Astrocyte (in vitro differentiated cells and primary cell): ENCODE measurements at regions not wholly inside any gene's neighbourhood (a gene's known extent, or its start where the extent isn't known, plus 50 kb on each side); places are given as distances from the start of the nearest gene placed in this dataset.

Experiments
- DNase-seq: peaks from one replicate; pipeline ENCODE4 v3.0.0-alpha.2; 2010; ENCODE audit warnings: low read depth
- FAIRE-seq: peaks from 2 replicates; lab custom pipeline; 2011; peaks lifted over from hg19 to GRCh38; lab: Jason Lieb, UNC
- H2AFZ ChIP-seq: 2 replicates; pipeline ENCODE4 v1.6.0; 2012; ENCODE audit warnings: low read depth, low read length, inconsistent platforms
- H3K27ac ChIP-seq: 2 replicates; pipeline ENCODE4 v1.5.1; 2011; ENCODE audit warnings: low read depth, low read length, inconsistent platforms
- H3K27me3 ChIP-seq: 2 replicates; pipeline ENCODE4 v1.6.0; 2011; ENCODE audit warnings: low read length, inconsistent platforms; ENCODE audit not compliant: insufficient read depth
- H3K36me3 ChIP-seq: 2 replicates; pipeline ENCODE4 v1.5.1; 2011; ENCODE audit warnings: low read length, inconsistent platforms; ENCODE audit not compliant: insufficient read depth
- H3K4me1 ChIP-seq: 2 replicates; pipeline ENCODE4 v1.5.1; 2011; ENCODE audit warnings: low read length, inconsistent platforms; ENCODE audit not compliant: insufficient read depth
- H3K4me2 ChIP-seq: 2 replicates; pipeline ENCODE4 v1.6.0; 2012; ENCODE audit warnings: low read length, inconsistent platforms
- H3K4me3 ChIP-seq: 2 replicates; pipeline ENCODE4 v1.5.1; 2011; ENCODE audit warnings: low read depth, mild to moderate bottlenecking, low read length, inconsistent platforms; ENCODE audit not compliant: insufficient read depth
- H3K79me2 ChIP-seq: 2 replicates; pipeline ENCODE4 v1.6.0; 2012; ENCODE audit warnings: mild to moderate bottlenecking, low read length, inconsistent platforms; ENCODE audit not compliant: insufficient read depth
- H3K9ac ChIP-seq: 2 replicates; pipeline ENCODE4 v1.6.0; 2012; ENCODE audit warnings: mild to moderate bottlenecking, low read length, inconsistent platforms
- H3K9me3 ChIP-seq: 2 replicates; pipeline ENCODE4 v1.5.1; 2012; ENCODE audit warnings: low read depth, mild to moderate bottlenecking, low read length, inconsistent platforms; ENCODE audit not compliant: insufficient read depth
- H4K20me1 ChIP-seq: 2 replicates; pipeline ENCODE4 v1.6.0; 2012; ENCODE audit warnings: low read length, inconsistent platforms; ENCODE audit not compliant: insufficient read depth
- H3K27ac Mint-ChIP-seq: one replicate; pipeline ENCODE4 v1.8.0; 2021; ENCODE audit warnings: mild to moderate bottlenecking, mixed read lengths; ENCODE audit not compliant: unreplicated experiment
- H3K27me3 Mint-ChIP-seq: one replicate; pipeline ENCODE4 v1.8.0; 2021; ENCODE audit warnings: low read depth, mixed read lengths; ENCODE audit not compliant: unreplicated experiment
- H3K36me3 Mint-ChIP-seq: one replicate; pipeline ENCODE4 v1.8.0; 2021; ENCODE audit warnings: low read depth, mixed read lengths; ENCODE audit not compliant: unreplicated experiment
- H3K4me1 Mint-ChIP-seq: one replicate; pipeline ENCODE4 v1.8.0; 2021; ENCODE audit warnings: low read depth, mixed read lengths; ENCODE audit not compliant: unreplicated experiment
- H3K4me3 Mint-ChIP-seq: one replicate; pipeline ENCODE4 v1.8.0; 2021; ENCODE audit warnings: mild to moderate bottlenecking, moderate library complexity, mixed read lengths; ENCODE audit not compliant: unreplicated experiment
- H3K9me3 Mint-ChIP-seq: one replicate; pipeline ENCODE4 v1.8.0; 2021; ENCODE audit warnings: mild to moderate bottlenecking, mixed read lengths; ENCODE audit not compliant: unreplicated experiment
- EZH2 ChIP-seq: IDR thresholded peaks from 2 replicates; pipeline ENCODE4 v1.6.1; 2012; ENCODE audit warnings: mild to moderate bottlenecking, low read length, inconsistent platforms; ENCODE audit not compliant: insufficient read depth
- TF ChIP-seq, protein P1 (sequence below): IDR thresholded peaks from 2 replicates; pipeline ENCODE4 v1.5.1; 2011; ENCODE audit warnings: low read depth, mild to moderate bottlenecking, inconsistent platforms, low read length, moderate library complexity; ENCODE audit not compliant: insufficient read depth

DNA sequence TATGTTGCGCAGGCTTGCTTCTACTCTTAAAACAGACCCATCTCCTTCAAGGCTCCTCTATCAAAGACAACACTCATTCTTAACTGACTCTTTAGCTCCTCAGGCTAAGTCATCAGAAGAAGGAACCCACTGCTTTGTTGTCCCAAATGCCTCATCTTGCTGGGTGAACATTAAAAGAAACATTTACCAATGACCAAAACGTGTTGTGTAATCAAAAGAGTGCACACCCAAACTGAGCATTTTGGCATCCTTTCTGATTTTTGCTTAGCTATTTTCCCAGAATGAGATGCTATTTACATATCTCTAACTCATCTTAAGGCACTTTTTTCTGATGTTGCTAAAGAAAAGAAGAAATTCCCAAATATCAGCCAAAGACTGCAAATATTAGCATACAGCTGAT, 131.7 kb upstream of the VCX3A start:
- Histone ChIP-seq H3K9me3 (no peaks in the 10 kb centered on the region), H4K20me1 (no peaks in the 10 kb centered on the region), H3K36me3 (no peaks in the 10 kb centered on the region), H3K4me3 (no peak overlapping the region), H3K27me3 (no peaks in the 10 kb centered on the region), H3K9ac (no peak overlapping the region), H3K4me2 (no peak overlapping the region), H3K79me2 (no peaks in the 10 kb centered on the region), H3K27ac (no peak overlapping the region), H2AFZ (no peak overlapping the region), H3K4me1 (no peaks in the 10 kb centered on the region)
- DNase-seq (no peak), FAIRE-seq (no peak)
- TF ChIP-seq, protein P1, sequence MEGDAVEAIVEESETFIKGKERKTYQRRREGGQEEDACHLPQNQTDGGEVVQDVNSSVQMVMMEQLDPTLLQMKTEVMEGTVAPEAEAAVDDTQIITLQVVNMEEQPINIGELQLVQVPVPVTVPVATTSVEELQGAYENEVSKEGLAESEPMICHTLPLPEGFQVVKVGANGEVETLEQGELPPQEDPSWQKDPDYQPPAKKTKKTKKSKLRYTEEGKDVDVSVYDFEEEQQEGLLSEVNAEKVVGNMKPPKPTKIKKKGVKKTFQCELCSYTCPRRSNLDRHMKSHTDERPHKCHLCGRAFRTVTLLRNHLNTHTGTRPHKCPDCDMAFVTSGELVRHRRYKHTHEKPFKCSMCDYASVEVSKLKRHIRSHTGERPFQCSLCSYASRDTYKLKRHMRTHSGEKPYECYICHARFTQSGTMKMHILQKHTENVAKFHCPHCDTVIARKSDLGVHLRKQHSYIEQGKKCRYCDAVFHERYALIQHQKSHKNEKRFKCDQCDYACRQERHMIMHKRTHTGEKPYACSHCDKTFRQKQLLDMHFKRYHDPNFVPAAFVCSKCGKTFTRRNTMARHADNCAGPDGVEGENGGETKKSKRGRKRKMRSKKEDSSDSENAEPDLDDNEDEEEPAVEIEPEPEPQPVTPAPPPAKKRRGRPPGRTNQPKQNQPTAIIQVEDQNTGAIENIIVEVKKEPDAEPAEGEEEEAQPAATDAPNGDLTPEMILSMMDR, result no peak
- no peak for TF ChIP-seq EZH2
- Mint-ChIP-seq H3K4me3 (no peak overlapping the region), H3K27me3 (no peaks in the 10 kb centered on the region), H3K36me3 (no peaks in the 10 kb centered on the region), H3K9me3 (no peaks in the 10 kb centered on the region), H3K4me1 (no peaks in the 10 kb centered on the region), H3K27ac (no peak overlapping the region)

DNA sequence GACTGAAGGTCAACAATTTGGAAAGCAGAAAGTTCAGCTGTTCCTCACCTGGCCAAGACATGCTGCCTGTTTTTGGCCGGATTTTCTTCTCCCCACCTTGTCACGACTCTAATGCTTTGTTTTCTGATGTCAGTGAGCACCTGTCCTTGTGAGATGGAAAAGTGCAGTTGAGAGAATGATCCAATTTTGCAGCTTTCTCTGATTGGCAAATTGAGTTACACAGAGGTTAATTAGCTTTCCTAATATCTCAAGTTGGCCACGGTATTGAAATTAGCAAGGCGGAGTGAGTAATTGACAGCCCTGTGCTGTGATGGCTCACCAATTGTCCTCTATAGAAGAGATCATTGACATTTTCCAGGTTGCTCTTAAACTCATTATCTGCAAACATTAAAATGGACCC, 126.8 kb upstream of the VCX3A start:
- H3K9ac ChIP-seq, result no peak overlapping the region
- no peaks in the 10 kb centered on the region for H3K9me3 Mint-ChIP-seq
- no peak overlapping the region for H3K27ac Mint-ChIP-seq
- H3K4me3 ChIP-seq, result no peak overlapping the region
- no peaks in the 10 kb centered on the region for H3K36me3 ChIP-seq
- H3K9me3 ChIP-seq, result no peaks in the 10 kb centered on the region
- TF ChIP-seq, protein P1, result no peak
- no peak for TF ChIP-seq EZH2
- no peak overlapping the region for H3K4me3 Mint-ChIP-seq
- H2AFZ ChIP-seq, result no peak overlapping the region
- H3K27me3 Mint-ChIP-seq, result no peaks in the 10 kb centered on the region
- no peak overlapping the region for H3K27ac ChIP-seq
- H4K20me1 ChIP-seq, result no peaks in the 10 kb centered on the region
- no peak overlapping the region for H3K4me2 ChIP-seq
- H3K4me1 Mint-ChIP-seq, result no peaks in the 10 kb centered on the region
- DNase-seq (no peak), FAIRE-seq (no peak)
- no peaks in the 10 kb centered on the region for H3K79me2 ChIP-seq
- H3K4me1 ChIP-seq, result no peaks in the 10 kb centered on the region
- no peaks in the 10 kb centered on the region for H3K27me3 ChIP-seq
- no peaks in the 10 kb centered on the region for H3K36me3 Mint-ChIP-seq

DNA sequence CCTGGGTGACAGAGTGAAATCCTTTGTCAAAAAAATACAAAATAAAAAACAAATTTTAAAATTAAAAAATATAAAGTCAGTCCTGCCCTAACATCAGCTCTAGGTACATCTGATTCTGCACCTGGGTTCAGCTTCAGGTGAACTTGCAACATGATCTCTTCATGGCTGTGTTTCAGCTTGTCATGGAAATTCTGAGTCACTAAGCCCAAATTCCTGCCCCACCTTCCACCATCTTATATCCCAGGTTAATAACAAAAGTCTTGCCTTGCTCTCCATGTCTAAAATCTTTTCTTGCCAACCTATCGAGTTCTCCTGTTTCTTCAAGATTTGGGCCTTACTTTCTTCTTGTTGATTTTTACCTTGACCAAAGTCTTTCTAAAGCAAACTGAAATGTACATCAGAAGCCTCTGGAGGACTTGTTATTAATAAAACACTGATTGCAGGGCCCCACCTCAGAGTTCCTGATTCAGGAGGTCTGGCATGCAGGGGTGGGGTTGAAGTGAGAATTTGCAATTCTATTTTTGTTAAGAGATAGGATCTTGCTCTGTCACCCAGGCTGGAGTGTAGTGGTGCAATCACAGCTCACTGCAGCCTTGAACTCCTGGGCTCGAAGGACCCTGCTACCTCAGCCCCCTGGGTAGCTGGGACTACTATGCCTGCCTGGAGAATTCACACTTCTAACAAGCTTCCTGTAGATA, 125.8 kb upstream of the VCX3A start:
- DNase-seq (no peak), FAIRE-seq (no peak)
- Histone ChIP-seq H3K36me3 (no peaks in the 10 kb centered on the region), H3K9ac (no peak overlapping the region), H3K9me3 (no peaks in the 10 kb centered on the region), H3K27ac (no peak overlapping the region), H4K20me1 (no peaks in the 10 kb centered on the region), H3K4me3 (no peak overlapping the region), H3K4me1 (no peaks in the 10 kb centered on the region), H3K79me2 (no peaks in the 10 kb centered on the region), H2AFZ (no peak overlapping the region), H3K27me3 (no peaks in the 10 kb centered on the region), H3K4me2 (no peak overlapping the region)
- H3K4me1 Mint-ChIP-seq, result no peaks in the 10 kb centered on the region
- H3K9me3 Mint-ChIP-seq, result no peaks in the 10 kb centered on the region
- no peak overlapping the region for H3K4me3 Mint-ChIP-seq
- no peaks in the 10 kb centered on the region for H3K36me3 Mint-ChIP-seq
- no peaks in the 10 kb centered on the region for H3K27me3 Mint-ChIP-seq
- TF ChIP-seq, protein P1, result no peak
- no peak for TF ChIP-seq EZH2
- H3K27ac Mint-ChIP-seq, result no peak overlapping the region
